ENCODE measurements at regions not wholly inside any gene's neighbourhood (a gene's known extent, or its start where the extent isn't known, plus 50 kb on each side); places are given as distances from the start of the nearest gene placed in this dataset.

- no peaks in the 10 kb centered on the region for H3K9me3 ChIP-seq
- H3K27me3 ChIP-seq, result no peaks in the 10 kb centered on the region
- peak in 7 of 8 donors; percentile 41 to 72 (median 58) for ATAC-seq
- H3K4me1 ChIP-seq, result peaks cover 0 to 38% (median 9%) of the 10 kb centered on the region in 9 donors
- 71 to 72% methylated on average over 4 of the region's 4 CpGs for WGBS, 2 donors
- H3K4me3 ChIP-seq, result no peak overlapping the region
- peak overlapping the region in 5 of 10 donors; percentile 1 to 51 (median 15) for H3K27ac ChIP-seq
- no peak for TF ChIP-seq CTCF (IDR thresholded peaks at IDR 0.05)
- H3K36me3 ChIP-seq, result no peaks in the 10 kb centered on the region
- no peak for DNase-seq
- intact Hi-C loops (cut with DNase I), result loop anchor here in 1 of 10 donors (10.0 kb wide), 1 partner anchor 391 kb away; no protein-coding TSS in a partner anchor
Measured at GRCh38 chr3:30294241-30294667, 312.1 kb upstream of the TGFBR2 start.

- Histone ChIP-seq H3K4me1 (peaks cover 0 to 19% (median 4%) of the 10 kb centered on the region in 9 donors), H3K36me3 (no peaks in the 10 kb centered on the region), H3K9me3 (no peaks in the 10 kb centered on the region), H3K27ac (no peak overlapping the region), H3K4me3 (no peak overlapping the region), H3K27me3 (no peaks in the 10 kb centered on the region)
- DNase-seq (no peak), ATAC-seq (no peak)
- intact Hi-C loops (cut with DNase I), result loop anchor here in 1 of 10 donors (10.0 kb wide), 1 partner anchor 388 kb away; no protein-coding TSS in a partner anchor
- TF ChIP-seq CTCF (IDR thresholded peaks at IDR 0.05), result no peak
- 79 to 88% methylated on average over 1 of the region's 1 CpG for WGBS, 2 donors
Measured at GRCh38 chr3:30297112-30297511, 309.3 kb upstream of the TGFBR2 start.

GRCh38 chr3:30299674-30300385, 306.6 kb upstream of the TGFBR2 start:
- 94 to 98% methylated on average over 3 of the region's 3 CpGs for WGBS, 2 donors
- TF ChIP-seq CTCF (IDR thresholded peaks at IDR 0.05), result no peak
- intact Hi-C loops (cut with DNase I), result loop anchor here in 1 of 10 donors (10.0 kb wide), 1 partner anchor 385 kb away; no protein-coding TSS in a partner anchor

GRCh38 chr3:30300809-30301208, 305.6 kb upstream of the TGFBR2 start:
- no peaks in the 10 kb centered on the region for H3K4me1 ChIP-seq
- TF ChIP-seq CTCF (IDR thresholded peaks at IDR 0.05), result no peak
- peaks cover 0 to 10% (median 0%) of the 10 kb centered on the region in 11 donors for H3K9me3 ChIP-seq
- 68 to 82% methylated on average over 1 of the region's 1 CpG for WGBS, 2 donors
- H3K27me3 ChIP-seq, result no peaks in the 10 kb centered on the region
- no peaks in the 10 kb centered on the region for H3K36me3 ChIP-seq
- ATAC-seq (no peak), DNase-seq (no peak)
- H3K4me3 ChIP-seq, result no peak overlapping the region
- H3K27ac ChIP-seq, result no peak overlapping the region
- intact Hi-C loops (cut with DNase I), result no loop called here

More at GRCh38 chr3:30299674-30300385, 306.6 kb upstream of the TGFBR2 start:
- no peak for DNase-seq
- Histone ChIP-seq H3K27ac (no peak overlapping the region), H3K4me3 (no peak overlapping the region), H3K27me3 (no peaks in the 10 kb centered on the region), H3K4me1 (peaks cover 0 to under 1% (median 0%) of the 10 kb centered on the region in 9 donors), H3K36me3 (no peaks in the 10 kb centered on the region), H3K9me3 (peaks cover 0 to 10% (median 0%) of the 10 kb centered on the region in 11 donors)
- no peak for ATAC-seq

Data from heart right ventricle (tissue), 16 donors.